Transverse colon (tissue), 3 donors: ENCODE measurements at regions not wholly inside any gene's neighbourhood (a gene's known extent, or its start where the extent isn't known, plus 50 kb on each side); places are given as distances from the start of the nearest gene placed in this dataset.

Experiments used
- POLR2A ChIP-seq: fragments of 450-650 bp; IDR thresholded peaks from one replicate; pipeline ENCODE4 v1.6.1; 2016; ENCODE audit warnings: antibody characterized with exemption, mild to moderate bottlenecking, moderate library complexity
- TF ChIP-seq, protein P1 (sequence below), 5 experiments: fragments of 200-600 bp in 3 of 5; fragments of 450-650 bp in 2 of 5; sonication (generic) in 3 of 5; IDR thresholded peaks; 1 replicate in 2 of 5; 2 replicates in 3 of 5; pipeline ENCODE4 v1.5.1; 2016 to 2017; ENCODE audit warnings: antibody characterized with exemption in 5 of 5, inconsistent platforms in 3 of 5, mild to moderate bottlenecking in 2 of 5, moderate library complexity in 1 of 5

DNA sequence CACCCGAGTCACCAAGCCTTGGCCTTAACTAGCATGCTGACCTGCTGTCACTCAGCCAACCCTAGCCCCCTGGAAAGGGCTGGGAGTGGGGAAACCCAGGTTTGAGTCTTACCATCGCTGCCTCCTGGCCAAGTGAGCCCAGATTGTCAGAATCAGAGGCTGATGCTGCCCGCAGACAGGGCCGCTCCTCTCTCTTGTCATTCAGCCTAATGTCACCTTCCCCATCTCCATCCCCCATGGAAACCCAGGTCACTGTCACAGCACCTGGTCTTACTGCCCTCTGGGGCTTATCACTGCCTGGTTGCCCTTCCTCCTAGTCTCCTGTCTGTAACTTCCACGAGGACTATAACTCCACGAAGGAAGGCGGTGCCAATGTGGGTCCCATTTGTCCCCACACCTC is 53.6 kb upstream of the CASZ1 start:
- TF ChIP-seq, protein P1, sequence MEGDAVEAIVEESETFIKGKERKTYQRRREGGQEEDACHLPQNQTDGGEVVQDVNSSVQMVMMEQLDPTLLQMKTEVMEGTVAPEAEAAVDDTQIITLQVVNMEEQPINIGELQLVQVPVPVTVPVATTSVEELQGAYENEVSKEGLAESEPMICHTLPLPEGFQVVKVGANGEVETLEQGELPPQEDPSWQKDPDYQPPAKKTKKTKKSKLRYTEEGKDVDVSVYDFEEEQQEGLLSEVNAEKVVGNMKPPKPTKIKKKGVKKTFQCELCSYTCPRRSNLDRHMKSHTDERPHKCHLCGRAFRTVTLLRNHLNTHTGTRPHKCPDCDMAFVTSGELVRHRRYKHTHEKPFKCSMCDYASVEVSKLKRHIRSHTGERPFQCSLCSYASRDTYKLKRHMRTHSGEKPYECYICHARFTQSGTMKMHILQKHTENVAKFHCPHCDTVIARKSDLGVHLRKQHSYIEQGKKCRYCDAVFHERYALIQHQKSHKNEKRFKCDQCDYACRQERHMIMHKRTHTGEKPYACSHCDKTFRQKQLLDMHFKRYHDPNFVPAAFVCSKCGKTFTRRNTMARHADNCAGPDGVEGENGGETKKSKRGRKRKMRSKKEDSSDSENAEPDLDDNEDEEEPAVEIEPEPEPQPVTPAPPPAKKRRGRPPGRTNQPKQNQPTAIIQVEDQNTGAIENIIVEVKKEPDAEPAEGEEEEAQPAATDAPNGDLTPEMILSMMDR (IDR thresholded peaks at IDR 0.05): no peak
- TF ChIP-seq POLR2A: no peak
